CD8-positive, alpha-beta memory T cell (primary cell): ENCODE measurements at regions not wholly inside any gene's neighbourhood (a gene's known extent, or its start where the extent isn't known, plus 50 kb on each side); places are given as distances from the start of the nearest gene placed in this dataset.

Source experiments
- CTCF ChIA-PET: fragments of 350-600 bp; sonication (Branson Sonifier 250); formaldehyde crosslinking; loops from one replicate; lab custom pipeline; 2021; ENCODE audit warnings: antibody characterized with exemption; lab: Charles Lee
- POLR2A ChIA-PET: fragments of 350-600 bp; sonication (Branson Sonifier 250); formaldehyde crosslinking; loops from one replicate; lab custom pipeline; 2021; ENCODE audit warnings: antibody characterized with exemption; lab: Charles Lee
- DNase-seq, 5 donors: peaks; one replicate each; pipeline versions ENCODE4 v3.0.0 to v3.0.0-alpha.2; 2020 to 2022; ENCODE audit warnings: mixed read lengths in 1 of 5
- H3K27ac ChIP-seq: one replicate; pipeline ENCODE4 v1.7.0; 2013; ENCODE audit warnings: low read depth, mild to moderate bottlenecking, low read length, moderate library complexity
- H3K27me3 ChIP-seq: 2 replicates; pipeline ENCODE4 v1.7.0; 2013; ENCODE audit warnings: low read length, mild to moderate bottlenecking; ENCODE audit not compliant: insufficient read depth, poor library complexity, severe bottlenecking
- H3K36me3 ChIP-seq: 2 replicates; pipeline ENCODE4 v1.7.0; 2013; ENCODE audit warnings: mild to moderate bottlenecking, low read length, moderate library complexity; ENCODE audit not compliant: insufficient read depth
- H3K4me1 ChIP-seq: 2 replicates; pipeline ENCODE4 v1.7.0; 2013; ENCODE audit warnings: mild to moderate bottlenecking, low read length, moderate library complexity; ENCODE audit not compliant: insufficient read depth
- H3K4me3 ChIP-seq: 2 replicates; pipeline ENCODE4 v1.7.0; 2013; ENCODE audit warnings: mild to moderate bottlenecking, low read length
- H3K9me3 ChIP-seq: 2 replicates; pipeline ENCODE4 v1.7.0; 2013; ENCODE audit warnings: mild to moderate bottlenecking, low read length
- H3K27ac Mint-ChIP-seq, 8 donors: one replicate each; pipeline ENCODE4 v1.8.0; 2020 to 2021; ENCODE audit warnings: mixed read lengths in 8 of 8, mild to moderate bottlenecking in 6 of 8, inconsistent platforms in 3 of 8, moderate library complexity in 3 of 8
- H3K27me3 Mint-ChIP-seq, 2 donors: one replicate each; pipeline ENCODE4 v1.8.0; 2020 to 2021; ENCODE audit warnings: mixed read lengths in 2 of 2, mild to moderate bottlenecking in 1 of 2, moderate library complexity in 1 of 2
- H3K36me3 Mint-ChIP-seq, 3 donors: one replicate each; pipeline ENCODE4 v1.8.0; 2020 to 2021; ENCODE audit warnings: mixed read lengths in 3 of 3, inconsistent platforms in 1 of 3, mild to moderate bottlenecking in 1 of 3
- H3K4me1 Mint-ChIP-seq, 3 donors: one replicate each; pipeline ENCODE4 v1.8.0; 2020 to 2021; ENCODE audit warnings: mixed read lengths in 3 of 3, inconsistent platforms in 1 of 3, mild to moderate bottlenecking in 1 of 3
- H3K4me3 Mint-ChIP-seq, 7 donors: one replicate each; pipeline ENCODE4 v1.8.0; 2020 to 2021; ENCODE audit warnings: mixed read lengths in 7 of 7, mild to moderate bottlenecking in 6 of 7, moderate library complexity in 4 of 7, inconsistent platforms in 2 of 7
- H3K9me3 Mint-ChIP-seq, 5 donors: one replicate each; pipeline ENCODE4 v1.8.0; 2020 to 2022; ENCODE audit warnings: mixed read lengths in 5 of 5, mild to moderate bottlenecking in 3 of 5, moderate library complexity in 2 of 5, inconsistent platforms in 1 of 5

GRCh38 chr2:8536686-8537561 is 144.9 kb upstream of the ID2 start:
- ChIA-PET POLR2A (interaction anchor here (0.8 to 1.2 kb wide), 3 partner anchors 14 to 22 kb away, joined by 3 read pairs; no protein-coding TSS in a partner anchor), CTCF (no interaction called here)
- no peaks in the 10 kb centered on the region for H3K27me3 ChIP-seq
- Mint-ChIP-seq H3K27ac (peak overlapping the region in 3 of 8 donors; percentile 23 to 83 (median 82)), H3K4me3 (no peak overlapping the region), H3K36me3 (peaks cover 0 to 4% (median 0%) of the 10 kb centered on the region in 3 donors), H3K4me1 (peaks cover 38 to 39% (median 39%) of the 10 kb centered on the region in 3 donors), H3K27me3 (no peaks in the 10 kb centered on the region), H3K9me3 (peaks cover 0 to 4% (median 2%) of the 10 kb centered on the region in 5 donors)
- no peak for DNase-seq
- H3K27ac ChIP-seq, result no peak overlapping the region
- peaks cover 35% of the 10 kb centered on the region for H3K4me1 ChIP-seq
- H3K9me3 ChIP-seq, result peaks cover 3% of the 10 kb centered on the region
- no peak overlapping the region for H3K4me3 ChIP-seq
- no peaks in the 10 kb centered on the region for H3K36me3 ChIP-seq

GRCh38 chr2:8537562-8538155 is 144.2 kb upstream of the ID2 start:
- H3K9me3 Mint-ChIP-seq, result no peaks in the 10 kb centered on the region
- DNase-seq, result no peak
- peaks cover 46% of the 10 kb centered on the region in 3 donors for H3K4me1 Mint-ChIP-seq
- no peaks in the 10 kb centered on the region for H3K27me3 Mint-ChIP-seq
- no peaks in the 10 kb centered on the region for H3K36me3 ChIP-seq
- ChIA-PET POLR2A (interaction anchor here (1.1 kb wide), 1 partner anchor 15 kb away, joined by 3 read pairs; no protein-coding TSS in a partner anchor), CTCF (no interaction called here)
- no peaks in the 10 kb centered on the region for H3K27me3 ChIP-seq
- peaks cover 38% of the 10 kb centered on the region for H3K4me1 ChIP-seq
- no peak overlapping the region for H3K27ac ChIP-seq
- no peak overlapping the region for H3K4me3 Mint-ChIP-seq
- no peak overlapping the region for H3K4me3 ChIP-seq
- no peaks in the 10 kb centered on the region for H3K9me3 ChIP-seq
- no peaks in the 10 kb centered on the region for H3K36me3 Mint-ChIP-seq
- H3K27ac Mint-ChIP-seq, result peak overlapping the region in 2 of 8 donors; percentile 21 to 47

GRCh38 chr2:8538531-8538930 is 143.3 kb upstream of the ID2 start:
- Mint-ChIP-seq H3K27me3 (no peaks in the 10 kb centered on the region), H3K36me3 (no peaks in the 10 kb centered on the region), H3K4me3 (peak overlapping the region in 1 of 7 donors; percentile 18), H3K27ac (peak overlapping the region in 2 of 8 donors; percentile 54 to 61), H3K9me3 (no peaks in the 10 kb centered on the region), H3K4me1 (peaks cover 54 to 55% (median 55%) of the 10 kb centered on the region in 3 donors)
- H3K9me3 ChIP-seq, result no peaks in the 10 kb centered on the region
- no peak overlapping the region for H3K4me3 ChIP-seq
- H3K27ac ChIP-seq, result no peak overlapping the region
- no peaks in the 10 kb centered on the region for H3K36me3 ChIP-seq
- ChIA-PET POLR2A (interaction anchor here (1.1 kb wide), 1 partner anchor 16 kb away, joined by 3 read pairs; no protein-coding TSS in a partner anchor), CTCF (interaction anchor here (1.5 kb wide), 1 partner anchor 14 kb away, joined by 6 read pairs; no protein-coding TSS in a partner anchor)
- DNase-seq, result no peak
- H3K4me1 ChIP-seq, result peaks cover 45% of the 10 kb centered on the region
- no peaks in the 10 kb centered on the region for H3K27me3 ChIP-seq

- no peaks in the 10 kb centered on the region for H3K27me3 ChIP-seq
- H3K27ac ChIP-seq, result no peak overlapping the region
- Mint-ChIP-seq H3K36me3 (no peaks in the 10 kb centered on the region), H3K4me1 (peaks cover 60 to 61% (median 60%) of the 10 kb centered on the region in 3 donors), H3K4me3 (no peak overlapping the region), H3K9me3 (no peaks in the 10 kb centered on the region), H3K27ac (peak overlapping the region in 4 of 8 donors; percentile 37 to 79 (median 50)), H3K27me3 (no peaks in the 10 kb centered on the region)
- POLR2A ChIA-PET, result no interaction called here
- no peaks in the 10 kb centered on the region for H3K36me3 ChIP-seq
- CTCF ChIA-PET, result interaction anchor here (1.5 kb wide), 1 partner anchor 14 kb away, joined by 6 read pairs; no protein-coding TSS in a partner anchor
- DNase-seq, result peak in 1 of 5 donors; percentile 28
- H3K4me3 ChIP-seq, result no peak overlapping the region
- H3K4me1 ChIP-seq, result peaks cover 50% of the 10 kb centered on the region
- H3K9me3 ChIP-seq, result no peaks in the 10 kb centered on the region
Measured at GRCh38 chr2:8538931-8539621, 142.8 kb upstream of the ID2 start.

GRCh38 chr2:8539743-8540551 is 141.9 kb upstream of the ID2 start:
- Mint-ChIP-seq H3K4me3 (peak overlapping the region in 2 of 7 donors; percentile 23 to 43), H3K4me1 (peaks cover 69% of the 10 kb centered on the region in 3 donors), H3K27ac (peak overlapping the region in 3 of 8 donors; percentile 39 to 79 (median 52)), H3K36me3 (no peaks in the 10 kb centered on the region), H3K27me3 (no peaks in the 10 kb centered on the region), H3K9me3 (no peaks in the 10 kb centered on the region)
- peak in 1 of 5 donors; percentile 28 for DNase-seq
- Histone ChIP-seq H3K36me3 (no peaks in the 10 kb centered on the region), H3K27me3 (no peaks in the 10 kb centered on the region), H3K4me1 (peaks cover 59% of the 10 kb centered on the region), H3K27ac (no peak overlapping the region), H3K9me3 (no peaks in the 10 kb centered on the region), H3K4me3 (no peak overlapping the region)
- POLR2A ChIA-PET, result no interaction called here
- CTCF ChIA-PET, result interaction anchor here (1.0 kb wide), 1 partner anchor 9 kb away, joined by 3 read pairs; no protein-coding TSS in a partner anchor

- no peak overlapping the region for H3K27ac ChIP-seq
- peaks cover 62% of the 10 kb centered on the region for H3K4me1 ChIP-seq
- H3K9me3 Mint-ChIP-seq, result no peaks in the 10 kb centered on the region
- no peaks in the 10 kb centered on the region for H3K36me3 Mint-ChIP-seq
- no peak for DNase-seq
- no peaks in the 10 kb centered on the region for H3K27me3 ChIP-seq
- ChIA-PET CTCF (interaction anchor here (1.0 kb wide), 1 partner anchor 8 kb away, joined by 3 read pairs; no protein-coding TSS in a partner anchor), POLR2A (no interaction called here)
- H3K4me1 Mint-ChIP-seq, result peaks cover 74 to 75% (median 75%) of the 10 kb centered on the region in 3 donors
- H3K9me3 ChIP-seq, result no peaks in the 10 kb centered on the region
- H3K4me3 ChIP-seq, result no peak overlapping the region
- peak overlapping the region in 4 of 8 donors; percentile 20 to 79 (median 55) for H3K27ac Mint-ChIP-seq
- H3K4me3 Mint-ChIP-seq, result peak overlapping the region in 1 of 7 donors; percentile 34
- no peaks in the 10 kb centered on the region for H3K36me3 ChIP-seq
- H3K27me3 Mint-ChIP-seq, result no peaks in the 10 kb centered on the region
Measured at GRCh38 chr2:8540552-8541055, 141.3 kb upstream of the ID2 start.

GRCh38 chr2:8541223-8541622 is 140.6 kb upstream of the ID2 start:
- Mint-ChIP-seq H3K9me3 (no peaks in the 10 kb centered on the region), H3K27me3 (no peaks in the 10 kb centered on the region), H3K36me3 (no peaks in the 10 kb centered on the region), H3K4me3 (peak overlapping the region in 5 of 7 donors; percentile 26 to 38 (median 28)), H3K27ac (peak overlapping the region in 4 of 8 donors; percentile 20 to 79 (median 46)), H3K4me1 (peaks cover 70 to 72% (median 71%) of the 10 kb centered on the region in 3 donors)
- no peak overlapping the region for H3K27ac ChIP-seq
- CTCF ChIA-PET, result interaction anchor here (1.0 kb wide), 1 partner anchor 8 kb away, joined by 3 read pairs; no protein-coding TSS in a partner anchor
- H3K27me3 ChIP-seq, result no peaks in the 10 kb centered on the region
- H3K4me1 ChIP-seq, result peaks cover 58% of the 10 kb centered on the region
- no peak overlapping the region for H3K4me3 ChIP-seq
- no peaks in the 10 kb centered on the region for H3K9me3 ChIP-seq
- peak in 1 of 5 donors; percentile 30 for DNase-seq
- POLR2A ChIA-PET, result no interaction called here
- H3K36me3 ChIP-seq, result no peaks in the 10 kb centered on the region
